ENCODE measurements at regions not wholly inside any gene's neighbourhood (a gene's known extent, or its start where the extent isn't known, plus 50 kb on each side); places are given as distances from the start of the nearest gene placed in this dataset.

GRCh38 chr22:26789951-26790350 is 132.6 kb downstream of the MIAT start:
- ATAC-seq (ENCODE audit: low read depth): no peak
- no peak overlapping the region for H3K4me3 Mint-ChIP-seq
- intact Hi-C loops (cut with micrococcal nuclease): no loop called here
- no peak overlapping the region for H3K4me2 ChIP-seq (replicated peaks; ENCODE audit: low read depth, low read length, poor library complexity, severe bottlenecking)
- H3K27ac Mint-ChIP-seq: no peak overlapping the region
- H3K9me3 ChIP-seq (ENCODE audit: control extremely low read depth in 1 of 3, control insufficient read depth in 2 of 3, insufficient read depth in 1 of 3, low read length in 2 of 3): no peaks in the 10 kb centered on the region
- no peaks in the 10 kb centered on the region for H3K79me2 ChIP-seq (ENCODE audit: control insufficient read depth, insufficient read depth, low read length)
- no peaks in the 10 kb centered on the region for H3K9me3 Mint-ChIP-seq (ENCODE audit: insufficient read depth)
- no peak for TF ChIP-seq CTCF (IDR thresholded peaks at IDR 0.05)
- TF ChIP-seq EZH2 (IDR thresholded peaks at IDR 0.05; ENCODE audit: borderline replicate concordance, insufficient read depth, low read depth, low read length, poor library complexity, severe bottlenecking): no peak
- H3K27me3 Mint-ChIP-seq: no peaks in the 10 kb centered on the region
- 58% methylated on average over 2 of the region's 6 CpGs for WGBS (ENCODE audit: insufficient coverage)
- no peak for DNase-seq
- no peak overlapping the region for H3K27ac ChIP-seq (ENCODE audit: low read length in 2 of 2)
- no peak overlapping the region for H3K4me3 ChIP-seq (ENCODE audit: control extremely low read depth in 1 of 5, extremely low read depth in 1 of 5, insufficient read depth in 1 of 5, low read depth in 2 of 5, low read length in 4 of 5)
- no peaks in the 10 kb centered on the region for H4K20me1 ChIP-seq (ENCODE audit: control insufficient read depth, insufficient read depth, low read length, poor library complexity, severe bottlenecking)
- no peak overlapping the region for H2AFZ ChIP-seq (ENCODE audit: insufficient read depth, low read depth, low read length, poor library complexity, severe bottlenecking)
- ChIA-PET CTCF (no interaction called here), POLR2A (no interaction called here)
- peaks cover 4% of the 10 kb centered on the region for H3K4me1 Mint-ChIP-seq
- H3K27me3 ChIP-seq (replicated peaks in 1 of 4; ENCODE audit: control extremely low read depth in 1 of 4, control insufficient read depth in 3 of 4, insufficient read depth in 4 of 4, low read length in 3 of 4): no peaks in the 10 kb centered on the region
- no peak overlapping the region for H3K9ac ChIP-seq (ENCODE audit: low read length)
- peaks cover 0 to 7% of the 10 kb centered on the region in 2 donors for H3K4me1 ChIP-seq (ENCODE audit: control insufficient read depth in 2 of 2, insufficient read depth in 2 of 2, low read length in 2 of 2)
- peaks cover 0 to 30% of the 10 kb centered on the region in 2 experiments for H3K36me3 ChIP-seq (replicated peaks in 1 of 2; ENCODE audit: control extremely low read depth in 1 of 2, control insufficient read depth in 1 of 2, extremely low read depth in 1 of 2, insufficient read depth in 2 of 2, low read length in 1 of 2)

- Mint-ChIP-seq H3K4me1 (no peaks in the 10 kb centered on the region), H3K27ac (no peak overlapping the region), H3K27me3 (no peaks in the 10 kb centered on the region), H3K9me3 (ENCODE audit: insufficient read depth) (no peaks in the 10 kb centered on the region), H3K4me3 (no peak overlapping the region)
- H3K4me3 ChIP-seq (ENCODE audit: control extremely low read depth in 1 of 5, extremely low read depth in 1 of 5, insufficient read depth in 1 of 5, low read depth in 2 of 5, low read length in 4 of 5): no peak overlapping the region
- no peak overlapping the region for H2AFZ ChIP-seq (ENCODE audit: insufficient read depth, low read depth, low read length, poor library complexity, severe bottlenecking)
- no peak for TF ChIP-seq CTCF (IDR thresholded peaks at IDR 0.05)
- no peak for TF ChIP-seq EZH2 (IDR thresholded peaks at IDR 0.05; ENCODE audit: borderline replicate concordance, insufficient read depth, low read depth, low read length, poor library complexity, severe bottlenecking)
- DNase-seq (no peak), ATAC-seq (ENCODE audit: low read depth) (no peak)
- no peaks in the 10 kb centered on the region for H3K79me2 ChIP-seq (ENCODE audit: control insufficient read depth, insufficient read depth, low read length)
- 100% methylated on average over 5 of the region's 8 CpGs for WGBS (ENCODE audit: insufficient coverage)
- no peaks in the 10 kb centered on the region for H3K9me3 ChIP-seq (ENCODE audit: control extremely low read depth in 1 of 3, control insufficient read depth in 2 of 3, insufficient read depth in 1 of 3, low read length in 2 of 3)
- no peaks in the 10 kb centered on the region for H3K4me1 ChIP-seq (ENCODE audit: control insufficient read depth in 2 of 2, insufficient read depth in 2 of 2, low read length in 2 of 2)
- H3K27ac ChIP-seq (ENCODE audit: low read length in 2 of 2): no peak overlapping the region
- H3K4me2 ChIP-seq (replicated peaks; ENCODE audit: low read depth, low read length, poor library complexity, severe bottlenecking): no peak overlapping the region
- ChIA-PET POLR2A (no interaction called here), CTCF (no interaction called here)
- no peak overlapping the region for H3K9ac ChIP-seq (ENCODE audit: low read length)
- no peaks in the 10 kb centered on the region for H4K20me1 ChIP-seq (ENCODE audit: control insufficient read depth, insufficient read depth, low read length, poor library complexity, severe bottlenecking)
- H3K27me3 ChIP-seq (replicated peaks in 1 of 4; ENCODE audit: control extremely low read depth in 1 of 4, control insufficient read depth in 3 of 4, insufficient read depth in 4 of 4, low read length in 3 of 4): no peaks in the 10 kb centered on the region
- H3K36me3 ChIP-seq (replicated peaks in 1 of 2; ENCODE audit: control extremely low read depth in 1 of 2, control insufficient read depth in 1 of 2, extremely low read depth in 1 of 2, insufficient read depth in 2 of 2, low read length in 1 of 2): peaks cover 0 to 27% of the 10 kb centered on the region in 2 experiments
- intact Hi-C loops (cut with micrococcal nuclease): no loop called here
Observed at GRCh38 chr22:26792522-26792921, 135.1 kb downstream of the MIAT start.
